SK-N-SH (cell line): ENCODE measurements at regions not wholly inside any gene's neighbourhood (a gene's known extent, or its start where the extent isn't known, plus 50 kb on each side); places are given as distances from the start of the nearest gene placed in this dataset.
A peak's percentile ranks its signal among the peaks of the same experiment; 100 is the strongest.

Experiments used
- CTCF ChIA-PET: fragments of 300-600, 350-600 bp; formaldehyde crosslinking; extraction: SDS; loops from one replicate; lab custom pipeline; 2021; lab: Yijun Ruan, JAX
- POLR2A ChIA-PET: fragments of 350-600 bp; sonication (Branson Sonifier 250); formaldehyde crosslinking; extraction: SDS; loops from one replicate; lab custom pipeline; 2020; ENCODE audit warnings: antibody characterized with exemption, inconsistent platforms; lab: Yijun Ruan, JAX
- DNase-seq: peaks from one replicate; pipeline ENCODE4 v3.0.0; 2012
- H2AFZ ChIP-seq: fragments of 200-600 bp; sonication (generic); 2 replicates; pipeline ENCODE4 v1.8.1; 2016; ENCODE audit warnings: antibody characterized with exemption, mild to moderate bottlenecking, low read depth
- H3F3A ChIP-seq: fragments of 200-600 bp; sonication (generic); replicated peaks from 2 replicates; pipeline ENCODE3; 2016; ENCODE audit warnings: antibody characterized with exemption, mild to moderate bottlenecking; ENCODE audit not compliant: insufficient read depth
- H3K27ac ChIP-seq, 2 experiments: fragments of 200-500 bp in 1 of 2; fragments of 200-600 bp in 1 of 2; sonication (Bioruptor generic) in 1 of 2; sonication (generic), shearing (Covaris generic) in 1 of 2; 2 replicates each; pipeline versions ENCODE4 v1.5.1 to v1.6.1; 2014 to 2016; ENCODE audit warnings: low read depth in 2 of 2, inconsistent platforms in 1 of 2, low read length in 1 of 2, mild to moderate bottlenecking in 1 of 2, mixed read lengths in 1 of 2
- H3K27me3 ChIP-seq: fragments of 200-600 bp; sonication (generic), shearing (Covaris generic); 2 replicates; pipeline ENCODE4 v1.6.1; 2016; ENCODE audit warnings: mixed run types; ENCODE audit not compliant: insufficient read depth
- H3K36me3 ChIP-seq, 2 experiments: fragments of 200-500 bp in 1 of 2; fragments of 200-600 bp in 1 of 2; sonication (Bioruptor generic) in 1 of 2; sonication (generic) in 1 of 2; replicated peaks in 1 of 2; 2 replicates each; pipeline versions ENCODE3 to v1.5.1; 2014 to 2016; ENCODE audit warnings: low read length in 1 of 2, mild to moderate bottlenecking in 1 of 2; ENCODE audit not compliant: insufficient read depth in 2 of 2, control insufficient read depth in 1 of 2
- H3K4me1 ChIP-seq, 2 experiments: fragments of 200-500 bp in 1 of 2; fragments of 200-600 bp in 1 of 2; sonication (Bioruptor generic) in 1 of 2; sonication (generic), shearing (Covaris generic) in 1 of 2; 2 replicates each; pipeline versions ENCODE4 v1.5.1 to v1.6.1; 2014 to 2016; ENCODE audit warnings: low read depth in 1 of 2, low read length in 1 of 2, mixed run types in 1 of 2; ENCODE audit not compliant: insufficient read depth in 2 of 2, control insufficient read depth in 1 of 2
- H3K4me2 ChIP-seq: fragments of 200-600 bp; sonication (generic), shearing (Covaris generic); 2 replicates; pipeline ENCODE4 v1.6.1; 2017; ENCODE audit warnings: mixed run types
- H3K4me3 ChIP-seq, 2 experiments: fragments of 200-500 bp in 1 of 2; fragments of 200-600 bp in 1 of 2; sonication (Bioruptor generic) in 1 of 2; sonication (generic), shearing (Covaris generic) in 1 of 2; 2 replicates each; pipeline versions ENCODE4 v1.5.1 to v1.8.1; 2014 to 2016; ENCODE audit warnings: low read depth in 2 of 2, inconsistent platforms in 1 of 2, low read length in 1 of 2, mild to moderate bottlenecking in 1 of 2, mixed read lengths in 1 of 2, moderate library complexity in 1 of 2
- H3K79me2 ChIP-seq: fragments of 200-600 bp; sonication (generic); 2 replicates; pipeline ENCODE4 v1.8.1; 2017; ENCODE audit warnings: mild to moderate bottlenecking; ENCODE audit not compliant: insufficient read depth
- H3K9ac ChIP-seq: fragments of 200-600 bp; sonication (generic); 2 replicates; pipeline ENCODE4 v1.6.1; 2017; ENCODE audit warnings: mixed run types
- H3K9me2 ChIP-seq: fragments of 200-600 bp; sonication (generic); 2 replicates; pipeline ENCODE4 v1.6.1; 2017; ENCODE audit warnings: mixed run types
- H3K9me3 ChIP-seq: fragments of 200-600 bp; sonication (generic); 2 replicates; pipeline ENCODE4 v1.6.1; 2017; ENCODE audit warnings: mixed run types, mild to moderate bottlenecking, moderate library complexity
- H4K20me1 ChIP-seq: fragments of 200-600 bp; sonication (generic); 2 replicates; pipeline ENCODE4 v1.6.1; 2017; ENCODE audit warnings: mild to moderate bottlenecking, mixed run types; ENCODE audit not compliant: insufficient read depth
- CTCF ChIP-seq: fragments of 200-600 bp; sonication (generic); IDR thresholded peaks from 2 replicates; pipeline ENCODE4 v1.6.1; 2017; ENCODE audit warnings: antibody characterized with exemption, mild to moderate bottlenecking, moderate library complexity
- EP300 ChIP-seq, 2 experiments: IDR thresholded peaks; 2 replicates each; pipeline versions ENCODE4 v1.4.0 to v1.6.1; 2012; ENCODE audit warnings: borderline replicate concordance in 1 of 2, low read depth in 1 of 2, low read length in 1 of 2
- EZH2phosphoT487 ChIP-seq: fragments of 200-600 bp; sonication (generic); IDR thresholded peaks from 2 replicates; pipeline ENCODE4 v1.6.1; 2017; ENCODE audit warnings: low read depth, mixed run types, mild to moderate bottlenecking, antibody characterized with exemption, moderate library complexity, borderline replicate concordance
- FOSL2 ChIP-seq: IDR thresholded peaks from 2 replicates; pipeline ENCODE4 v1.4.0; 2012; ENCODE audit warnings: low read depth, mild to moderate bottlenecking, moderate library complexity, borderline replicate concordance
- FOXJ3 ChIP-seq: sonication (generic); formaldehyde crosslinking; IDR thresholded peaks from 2 replicates; pipeline ENCODE4 v1.5.1; 2020; ENCODE audit warnings: mild to moderate bottlenecking, missing genetic modification reagents
- GATA2 ChIP-seq: sonication (generic); formaldehyde crosslinking; IDR thresholded peaks from 2 replicates; pipeline ENCODE4 v1.5.0; 2020; ENCODE audit warnings: mild to moderate bottlenecking, missing genetic modification reagents
- JUND ChIP-seq: IDR thresholded peaks from 2 replicates; pipeline ENCODE4 v1.4.0; 2012
- MXI1 ChIP-seq: IDR thresholded peaks from 2 replicates; pipeline ENCODE4 v1.6.1; 2012; ENCODE audit warnings: mild to moderate bottlenecking, low read depth, low read length, improper control_type of control experiment
- NFIC ChIP-seq: IDR thresholded peaks from 2 replicates; pipeline ENCODE4 v1.4.0; 2012; ENCODE audit warnings: borderline replicate concordance
- POLR2AphosphoS5 ChIP-seq: IDR thresholded peaks from 2 replicates; pipeline ENCODE4 v1.6.1; 2012; ENCODE audit warnings: low read depth, low read length
- RCOR1 ChIP-seq: fragments of 150-350 bp; IDR thresholded peaks from 2 replicates; pipeline ENCODE4 v1.6.1; 2017; ENCODE audit warnings: antibody characterized with exemption, low read length
- SIN3A ChIP-seq: IDR thresholded peaks from 2 replicates; pipeline ENCODE4 v1.6.1; 2012; ENCODE audit warnings: low read depth, mild to moderate bottlenecking, low read length, moderate library complexity, borderline replicate concordance
- TAF1 ChIP-seq: IDR thresholded peaks from 2 replicates; pipeline ENCODE4 v1.6.1; 2012; ENCODE audit warnings: low read depth, mild to moderate bottlenecking, low read length, moderate library complexity, borderline replicate concordance
- TCF12 ChIP-seq: IDR thresholded peaks from 2 replicates; pipeline ENCODE4 v1.4.0; 2012
- TEAD4 ChIP-seq: IDR thresholded peaks from 2 replicates; pipeline ENCODE4 v1.4.0; 2012; ENCODE audit warnings: mild to moderate bottlenecking, borderline replicate concordance; ENCODE audit not compliant: insufficient read depth
- YY1 ChIP-seq: IDR thresholded peaks from 2 replicates; pipeline ENCODE4 v1.4.0; 2012; ENCODE audit warnings: low read depth, mild to moderate bottlenecking
- WGBS: methylation state at CpG from one replicate; pipeline ENCODE4 v1.1.6; 2017; ENCODE audit warnings: low lambda C conversion rate; 5-methylcytosine and 5-hydroxymethylcytosine counted together
- TF ChIP-seq, protein P1 (sequence below): fragments of 150-350 bp; IDR thresholded peaks from 2 replicates; pipeline ENCODE4 v1.6.1; 2017; ENCODE audit warnings: antibody characterized with exemption, low read length, low read depth, borderline replicate concordance

DNA sequence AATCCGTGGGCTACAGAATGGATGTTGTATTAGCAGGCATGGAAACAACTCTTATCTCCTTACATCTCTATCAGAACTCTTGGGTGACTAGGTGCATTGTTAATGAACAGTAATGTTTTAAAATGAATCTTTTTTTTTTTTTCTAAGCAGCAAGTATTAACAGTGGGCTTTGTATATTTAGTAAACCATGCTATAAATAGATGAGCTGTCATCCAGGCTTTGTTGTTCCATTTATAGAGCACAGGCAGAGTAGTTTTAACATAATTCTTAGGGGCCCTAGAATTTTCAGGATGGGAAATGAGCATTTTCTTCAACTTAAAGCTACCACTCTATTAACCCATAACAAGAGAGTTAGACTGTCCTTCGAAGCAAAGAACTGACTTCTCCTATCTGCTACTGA, 233.7 kb upstream of the ADAMTSL1 start:
- CTCF ChIA-PET, result interaction anchor here (1.3 kb wide), 1 partner anchor 15 kb away, joined by 6 read pairs; no protein-coding TSS in a partner anchor

GRCh38 chr9:18245911-18246310, 228.0 kb upstream of the ADAMTSL1 start:
- ChIA-PET CTCF (no interaction called here), POLR2A (no interaction called here)
- WGBS, result 7% methylated on average over 4 of the region's 4 CpGs
- DNase-seq, result peak; percentile 52
- Histone ChIP-seq H3K9ac (no peak overlapping the region), H3K9me2 (no peaks in the 10 kb centered on the region), H3K36me3 (no peaks in the 10 kb centered on the region), H3K27me3 (no peaks in the 10 kb centered on the region), H3K79me2 (no peaks in the 10 kb centered on the region), H3K4me3 (no peak overlapping the region), H4K20me1 (no peaks in the 10 kb centered on the region), H3K4me1 (no peaks in the 10 kb centered on the region; a peak in 1 of 4 replicates), H2AFZ (no peak overlapping the region), H3K27ac (no peak overlapping the region), H3K9me3 (peaks cover 6% of the 10 kb centered on the region; the same call in 1 of the 2 replicates), H3K4me2 (no peak overlapping the region), H3F3A (no peaks in the 10 kb centered on the region)
- TF ChIP-seq NFIC (no peak), EP300 (IDR thresholded peaks at IDR 0.05; ENCODE audit: borderline replicate concordance in 1 of 2, low read depth in 1 of 2, low read length in 1 of 2) (peak in 1 of 2 experiments; percentile 83; a peak in 1 of 4 replicates), EZH2phosphoT487 (no peak), CTCF (peak; percentile 57), JUND (no peak), TCF12 (peak; percentile 29; the same call in 1 of the 2 replicates), YY1 (no peak), MXI1 (no peak), POLR2AphosphoS5 (peak; percentile 53; the same call in 1 of the 2 replicates), GATA2 (CRISPR knock-in tag) (peak; percentile 72), RCOR1 (peak; percentile 95), SIN3A (no peak), FOXJ3 (CRISPR knock-in tag) (peak; percentile 18; the same call in 1 of the 2 replicates), FOSL2 (no peak)
- TF ChIP-seq, protein P1, sequence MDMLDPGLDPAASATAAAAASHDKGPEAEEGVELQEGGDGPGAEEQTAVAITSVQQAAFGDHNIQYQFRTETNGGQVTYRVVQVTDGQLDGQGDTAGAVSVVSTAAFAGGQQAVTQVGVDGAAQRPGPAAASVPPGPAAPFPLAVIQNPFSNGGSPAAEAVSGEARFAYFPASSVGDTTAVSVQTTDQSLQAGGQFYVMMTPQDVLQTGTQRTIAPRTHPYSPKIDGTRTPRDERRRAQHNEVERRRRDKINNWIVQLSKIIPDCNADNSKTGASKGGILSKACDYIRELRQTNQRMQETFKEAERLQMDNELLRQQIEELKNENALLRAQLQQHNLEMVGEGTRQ, result no peak

More for the DNA sequence above, 233.7 kb upstream of the ADAMTSL1 start:
- no peak for DNase-seq
- Histone ChIP-seq H3K9me3 (peaks cover 6% of the 10 kb centered on the region; the same call in 1 of the 2 replicates), H3K27me3 (no peaks in the 10 kb centered on the region), H4K20me1 (no peaks in the 10 kb centered on the region), H3K9me2 (no peaks in the 10 kb centered on the region), H3K4me1 (peaks cover 0 to 12% of the 10 kb centered on the region in 2 experiments; a peak in 1 of 4 replicates), H3K79me2 (no peaks in the 10 kb centered on the region), H3K4me3 (no peak overlapping the region), H2AFZ (no peak overlapping the region), H3K4me2 (no peak overlapping the region), H3K36me3 (no peaks in the 10 kb centered on the region), H3F3A (peaks cover 20% of the 10 kb centered on the region), H3K9ac (no peak overlapping the region), H3K27ac (no peak overlapping the region)
- WGBS, result 22% methylated on average over 2 of the region's 2 CpGs
- POLR2A ChIA-PET, result no interaction called here
- TF ChIP-seq TAF1 (no peak), TEAD4 (no peak)
